ENCODE measurements at regions not wholly inside any gene's neighbourhood (a gene's known extent, or its start where the extent isn't known, plus 50 kb on each side); places are given as distances from the start of the nearest gene placed in this dataset.

DNA sequence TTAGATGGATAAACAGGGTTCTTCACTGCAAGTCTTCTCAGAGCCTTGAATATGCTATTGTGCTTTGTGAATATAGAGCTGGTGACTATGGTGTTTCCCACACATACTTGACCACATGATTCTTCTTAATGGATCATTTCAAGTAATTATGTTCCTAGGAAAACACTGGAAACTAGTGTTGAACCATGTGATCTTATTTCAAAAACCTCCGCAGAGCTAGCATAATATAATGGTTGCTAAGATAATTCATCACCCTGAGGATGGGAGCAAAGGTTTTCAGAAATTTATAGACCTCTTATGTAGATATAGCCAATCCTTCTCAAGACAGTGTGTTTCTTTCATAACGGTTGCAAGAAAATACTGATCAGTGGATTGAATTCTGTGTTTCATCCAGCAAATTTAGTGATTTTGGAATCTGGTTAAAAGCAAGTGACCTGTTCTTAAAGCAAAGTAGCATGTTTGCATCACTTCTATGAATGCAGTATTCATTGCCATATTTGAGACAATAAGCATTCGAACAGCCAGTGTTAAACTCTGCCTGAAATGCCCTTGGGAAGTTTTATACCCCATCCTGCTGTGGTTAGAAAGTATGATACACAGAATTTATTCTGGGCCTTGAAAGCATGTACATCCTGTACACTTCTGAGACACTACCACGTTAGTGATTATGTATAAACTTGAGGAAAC is 341.0 kb upstream of the E2F7 start:
- DNase-seq (ENCODE audit: low spot score) = no peak

DNA sequence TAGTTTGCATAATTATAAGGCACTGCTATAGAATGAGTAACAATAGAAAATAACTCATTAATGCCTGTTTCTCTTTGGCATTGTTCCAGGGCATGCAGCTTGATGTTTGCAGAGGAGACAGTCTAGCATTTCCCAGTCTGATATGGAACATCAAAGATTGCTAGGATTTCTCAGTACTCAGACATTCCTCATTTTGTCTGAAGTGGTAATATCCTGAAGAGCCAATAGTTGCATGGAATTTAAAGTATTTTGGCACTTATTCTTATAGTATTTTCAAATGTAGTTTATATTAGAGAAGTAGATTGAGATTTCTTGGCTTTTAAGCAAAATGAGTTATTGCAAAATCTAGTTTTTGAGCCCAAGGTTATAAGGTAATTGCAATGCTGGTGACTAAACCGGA is 337.3 kb upstream of the E2F7 start:
- no peak for DNase-seq (ENCODE audit: low spot score)

DNA sequence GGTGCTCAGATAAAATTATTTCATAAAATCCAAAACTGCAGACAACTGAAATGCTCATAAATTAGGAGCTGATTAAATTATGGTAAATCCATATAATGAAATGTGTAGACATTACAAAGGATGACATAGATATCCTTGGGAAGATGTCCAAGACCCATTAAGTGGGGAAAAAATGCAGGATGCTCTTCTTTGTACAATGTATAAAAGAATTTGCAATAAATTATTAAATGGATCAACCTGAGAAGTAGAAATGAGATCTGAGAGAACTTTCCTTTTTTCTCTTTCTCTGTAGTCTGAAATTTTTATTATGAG is 336.4 kb upstream of the E2F7 start:
- no peak for DNase-seq (ENCODE audit: low spot score)

DNA sequence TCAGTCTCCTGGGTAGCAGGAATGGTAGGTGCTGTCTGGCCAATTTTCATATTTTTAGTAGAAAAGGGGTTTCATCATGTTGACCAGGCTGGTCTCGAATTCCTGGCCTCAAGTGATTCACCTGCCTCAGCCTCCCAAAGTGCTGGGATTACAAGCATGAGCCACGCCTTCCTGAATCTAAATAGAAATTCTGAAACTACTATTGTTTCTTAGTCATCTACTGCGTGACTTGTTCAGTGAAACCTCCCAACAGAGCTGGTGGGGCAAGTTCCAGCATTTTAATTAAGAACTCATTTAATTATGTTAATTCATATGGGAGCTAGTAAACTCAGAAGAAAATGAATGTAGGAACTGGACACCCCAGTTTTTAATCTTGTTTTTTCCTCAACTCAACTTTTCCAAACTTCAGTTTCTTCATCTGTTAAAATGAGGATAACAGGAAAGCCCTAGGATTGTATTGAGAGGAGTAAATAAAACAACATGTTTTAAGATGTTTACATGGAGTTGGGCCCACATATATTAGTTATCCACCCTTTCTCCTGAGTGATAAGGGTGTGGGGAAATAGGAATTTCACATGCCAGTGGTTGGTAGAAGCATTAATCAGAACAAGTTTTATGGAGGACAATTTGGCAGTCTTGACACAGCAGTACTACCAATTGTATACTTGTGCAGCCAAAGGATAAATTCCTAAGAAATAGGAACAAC is 335.8 kb upstream of the E2F7 start:
- DNase-seq (ENCODE audit: low spot score) = no peak

DNA sequence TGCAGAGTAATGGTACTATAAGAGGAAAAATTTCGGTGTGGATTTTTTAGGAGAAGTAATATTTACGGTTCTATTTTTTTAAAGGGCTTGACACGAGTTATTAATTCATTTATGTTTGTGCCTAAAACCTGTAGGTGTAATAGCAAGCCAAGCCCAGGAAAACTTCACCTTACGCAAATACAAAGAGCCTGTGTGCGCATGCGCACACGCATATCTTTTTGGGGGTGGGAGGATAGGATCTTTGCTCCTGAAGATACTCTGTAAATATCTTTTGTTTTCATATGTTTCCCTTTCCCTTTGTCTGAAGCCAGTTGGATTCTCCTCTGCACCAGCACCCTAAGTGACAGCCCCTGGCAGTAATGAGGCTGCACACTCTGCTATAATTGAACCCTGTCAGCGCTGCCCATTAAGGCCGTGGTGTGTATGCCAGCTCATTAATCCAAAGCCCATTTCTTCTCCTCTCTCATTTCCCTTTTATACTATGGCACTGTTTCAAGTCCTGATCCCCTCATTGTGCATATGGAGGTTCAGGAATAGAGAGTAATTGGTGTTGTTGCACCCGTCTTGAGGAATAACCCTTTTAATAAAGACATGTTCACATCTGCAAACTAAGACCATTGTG is 327.2 kb upstream of the E2F7 start:
- no peak for DNase-seq (ENCODE audit: low spot score)

DNA sequence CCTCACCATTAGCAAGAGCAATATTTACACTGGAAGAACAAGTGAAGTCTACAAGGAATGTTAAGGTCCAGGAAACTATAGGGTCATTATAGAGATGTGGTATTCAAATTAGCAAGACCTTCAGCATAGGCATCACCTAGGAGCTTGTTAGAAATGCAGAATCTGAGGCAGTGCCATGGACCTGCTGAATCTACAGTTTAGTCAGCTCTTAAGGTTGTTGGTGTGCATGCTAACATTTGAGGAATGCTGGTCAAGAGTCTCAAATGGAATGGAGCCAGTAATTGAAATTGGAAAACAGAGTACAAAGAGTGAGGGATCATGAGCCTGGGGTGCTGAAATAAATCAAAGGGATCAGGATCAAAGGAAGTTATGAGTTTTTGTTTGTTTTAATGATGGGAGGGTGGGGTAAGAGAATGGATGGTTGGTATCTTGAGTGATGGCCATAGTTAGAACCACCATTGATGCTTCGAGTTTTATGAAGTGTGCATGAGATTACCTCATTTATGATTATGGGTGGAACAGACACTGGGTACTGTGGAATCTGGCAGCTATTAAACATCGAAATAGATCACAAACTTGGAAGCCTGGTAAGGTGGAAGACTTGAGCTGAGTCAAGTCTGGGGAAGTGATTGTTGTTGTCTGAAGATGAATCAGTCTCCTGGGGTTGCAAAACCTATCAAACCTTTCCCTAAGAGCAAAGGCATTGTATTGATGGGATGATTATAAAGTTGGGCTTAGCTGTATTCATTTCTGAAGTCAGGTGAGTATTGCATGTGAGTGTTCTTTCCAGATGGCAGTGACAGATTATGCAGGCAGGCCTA is 323.3 kb upstream of the E2F7 start:
- no peak for DNase-seq (ENCODE audit: low spot score)

DNA sequence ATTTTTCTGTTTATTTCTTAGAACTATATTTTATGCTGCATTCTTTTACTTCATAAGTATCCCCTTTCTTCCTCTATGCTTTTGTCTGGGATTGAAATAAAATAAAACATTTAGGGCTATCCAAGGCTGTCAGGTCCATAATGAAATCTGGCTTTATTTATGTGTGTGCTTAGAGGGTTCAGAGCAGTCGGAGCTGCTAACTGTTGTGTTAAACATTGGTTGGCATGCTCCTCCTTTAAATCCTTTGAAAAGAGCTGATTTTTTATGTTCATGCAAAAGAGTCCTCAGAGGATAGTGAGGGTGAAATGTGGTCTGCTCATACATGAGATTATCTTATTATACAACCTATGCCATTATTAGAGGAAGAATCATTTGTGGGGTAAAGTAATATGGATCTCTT is 322.3 kb upstream of the E2F7 start:
- no peak for DNase-seq (ENCODE audit: low spot score)

DNA sequence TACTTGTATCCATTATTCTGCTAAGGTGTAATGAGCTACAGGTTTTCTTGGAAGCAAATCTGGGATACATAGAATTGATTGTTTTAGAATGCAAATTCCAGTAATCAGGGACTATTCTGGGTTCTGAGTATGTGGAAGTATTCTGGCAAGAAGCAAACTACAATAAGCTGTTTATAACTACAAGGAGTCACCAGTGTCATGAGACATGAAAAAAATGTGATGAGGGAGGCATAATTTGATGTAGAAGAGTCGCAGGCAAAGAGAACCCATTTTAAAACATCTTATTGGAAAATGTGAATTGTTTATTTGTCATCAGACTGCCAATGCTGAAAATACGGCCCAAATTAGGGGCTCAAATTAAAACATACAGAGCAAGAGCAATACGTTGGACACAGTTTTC is 321.8 kb upstream of the E2F7 start:
- DNase-seq (ENCODE audit: low spot score) = no peak

DNA sequence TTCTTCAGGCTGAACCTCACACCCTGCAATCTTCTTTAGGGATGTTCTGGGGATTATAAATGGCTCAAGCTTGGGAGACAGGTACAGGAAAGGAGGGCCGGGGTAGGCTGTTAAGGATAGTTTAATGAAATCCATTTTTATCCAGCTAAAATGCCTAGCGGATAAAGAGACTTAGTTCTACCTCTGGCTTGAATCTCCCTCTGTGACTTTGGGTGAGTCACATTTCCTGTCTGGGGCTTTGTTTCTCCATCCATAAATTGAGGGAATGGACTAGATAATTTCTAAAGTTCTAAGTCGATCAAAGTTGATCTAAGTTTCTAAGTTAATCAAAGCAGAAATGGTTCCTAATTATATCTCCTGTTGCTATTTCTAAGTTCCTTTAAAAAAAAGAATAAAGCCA is 319.6 kb upstream of the E2F7 start:
- DNase-seq (ENCODE audit: low spot score) = no peak

DNA sequence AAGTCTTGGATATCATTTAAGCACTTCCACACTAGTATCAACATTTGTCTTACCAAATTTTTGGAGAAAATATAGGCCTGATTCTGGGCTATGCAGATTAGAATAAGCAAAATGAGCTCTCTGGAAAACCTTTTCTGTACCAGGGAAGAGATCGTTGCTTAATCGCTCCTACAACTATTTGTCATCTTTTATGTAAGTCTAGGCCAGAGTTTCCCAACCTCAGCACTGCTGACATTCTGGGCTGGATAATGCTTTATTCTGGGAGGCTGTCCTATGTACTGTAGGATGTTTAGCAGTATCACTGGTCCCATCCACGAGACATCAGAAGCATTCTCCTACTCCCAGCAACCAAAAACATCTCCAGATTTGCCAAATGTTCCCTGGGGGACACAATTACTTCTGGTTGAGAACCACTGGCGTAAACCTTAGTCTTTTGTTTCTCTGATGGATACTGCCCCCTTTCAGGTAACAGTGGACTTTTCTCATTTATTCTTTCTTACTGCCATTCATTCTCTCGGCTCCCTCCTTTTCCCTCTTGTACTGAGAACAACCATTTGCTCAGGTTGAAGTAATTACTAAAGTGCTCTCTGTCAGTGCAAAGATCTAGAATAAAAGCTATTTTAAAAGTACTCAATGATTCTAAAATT is 316.9 kb upstream of the E2F7 start:
- DNase-seq (ENCODE audit: low spot score) = no peak

DNA sequence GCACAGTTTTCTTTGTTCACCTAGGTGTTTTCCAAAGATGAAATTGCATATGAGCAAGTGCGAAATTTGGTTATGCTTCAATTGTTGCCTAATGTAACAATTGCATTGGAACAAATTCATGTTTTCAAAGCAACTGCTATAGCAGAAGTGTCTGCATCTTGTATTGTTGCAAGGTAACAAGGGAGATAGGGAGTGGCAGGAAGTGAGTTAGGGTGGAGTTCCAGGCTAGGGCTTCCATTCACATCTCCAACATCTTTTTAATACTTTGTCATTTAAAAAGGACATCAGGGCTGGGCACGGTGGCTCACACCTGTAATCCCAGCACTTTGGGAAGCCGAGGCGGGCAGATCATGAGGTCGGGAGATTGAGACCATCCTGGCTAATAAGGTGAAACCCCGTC is 312.3 kb upstream of the E2F7 start:
- no peak for DNase-seq (ENCODE audit: low spot score)

DNA sequence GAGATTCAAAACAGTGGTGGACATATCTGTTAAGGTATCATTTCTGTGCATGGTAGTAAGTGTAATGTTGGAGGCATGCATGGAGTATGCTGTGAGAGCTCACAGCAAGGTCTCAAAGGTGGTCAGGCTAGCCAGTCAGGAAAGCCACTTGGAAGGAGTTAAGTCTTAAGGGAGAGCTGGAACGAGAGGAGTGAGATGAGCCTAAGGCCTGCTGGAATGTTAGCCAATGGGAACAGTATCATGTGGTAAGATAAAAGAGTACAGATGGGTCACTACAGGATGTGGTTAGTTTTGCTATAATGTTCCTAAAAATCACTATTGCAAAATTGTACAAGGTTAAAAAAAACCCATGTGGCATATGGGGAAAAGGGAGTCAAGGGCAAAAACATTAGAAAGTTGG is 311.7 kb upstream of the E2F7 start:
- no peak for DNase-seq (ENCODE audit: low spot score)

DNA sequence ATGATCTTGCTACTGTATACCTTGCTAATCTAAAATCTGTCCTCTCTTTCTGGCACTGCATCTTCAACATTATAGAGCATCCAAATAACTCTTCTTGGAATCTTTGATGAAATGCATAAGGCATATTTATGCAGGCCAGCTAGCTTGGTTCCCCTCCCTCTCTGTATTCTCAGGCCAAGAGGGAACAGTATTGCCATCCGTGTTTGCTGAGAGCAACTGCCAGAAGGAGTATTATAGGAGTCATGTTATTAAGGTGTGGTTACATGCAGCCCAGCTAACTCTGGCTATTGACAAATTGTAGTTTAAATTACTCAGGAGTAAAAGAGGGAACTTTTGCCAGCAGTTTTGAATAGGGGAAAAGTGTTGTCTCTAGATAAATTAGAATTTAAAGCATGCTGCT is 309.3 kb upstream of the E2F7 start:
- DNase-seq (ENCODE audit: low spot score) = no peak

DNA sequence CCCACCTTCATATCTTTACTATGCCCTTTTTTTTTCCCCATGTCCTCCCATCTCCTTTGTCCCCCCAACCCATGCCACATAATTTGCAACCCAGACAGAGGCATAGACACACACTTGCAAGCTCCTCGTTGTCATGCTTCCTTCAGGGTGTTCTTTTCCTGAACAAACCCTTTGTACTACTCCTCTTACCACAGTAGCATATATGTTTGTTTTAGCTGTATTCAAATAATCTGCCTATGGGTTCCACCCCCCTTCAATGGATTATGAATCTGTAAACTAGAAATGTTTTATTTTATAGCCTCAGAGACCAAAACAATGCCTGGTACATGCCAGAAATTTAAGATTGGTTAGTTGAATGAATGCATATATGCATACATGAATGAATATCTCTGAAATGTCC is 307.1 kb upstream of the E2F7 start:
- DNase-seq (ENCODE audit: low spot score) = no peak

DNA sequence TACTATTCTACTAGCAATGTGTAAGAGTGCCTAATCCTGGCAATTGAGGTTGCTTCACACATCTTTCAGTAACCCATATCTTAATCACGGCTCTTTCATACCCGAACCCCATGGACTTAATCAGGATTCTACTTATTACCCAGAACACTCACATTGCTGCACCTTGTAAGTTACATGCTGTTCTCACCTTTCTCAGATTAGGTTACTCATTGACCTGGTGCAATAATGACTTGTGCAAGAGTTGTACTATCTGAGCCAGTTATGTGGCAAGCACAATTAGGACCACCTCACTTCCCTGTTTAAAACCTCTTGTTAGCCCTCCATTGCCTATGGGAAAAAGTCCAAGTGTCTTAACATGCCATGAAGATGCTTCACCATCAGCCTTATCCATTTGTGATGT is 306.7 kb upstream of the E2F7 start:
- DNase-seq (ENCODE audit: low spot score) = no peak

DNA sequence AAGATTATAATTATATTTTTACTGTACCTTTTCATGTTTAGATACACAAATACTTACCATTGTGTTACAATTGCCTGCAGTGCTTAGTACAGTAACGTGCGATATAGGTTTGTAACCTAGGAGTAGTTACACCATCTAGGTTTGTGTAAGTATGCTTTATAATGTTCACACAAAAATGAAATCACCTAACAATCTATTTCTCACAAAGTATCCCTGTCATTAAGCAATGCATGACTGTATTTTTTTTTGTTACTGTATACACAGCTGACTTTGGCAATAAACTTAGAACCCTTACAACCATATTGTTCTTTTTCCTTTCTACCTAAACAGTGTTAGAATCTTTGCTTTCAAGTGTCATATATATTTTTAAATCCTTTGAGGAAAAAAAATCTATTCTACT is 303.0 kb upstream of the E2F7 start:
- no peak for DNase-seq (ENCODE audit: low spot score)

DNA sequence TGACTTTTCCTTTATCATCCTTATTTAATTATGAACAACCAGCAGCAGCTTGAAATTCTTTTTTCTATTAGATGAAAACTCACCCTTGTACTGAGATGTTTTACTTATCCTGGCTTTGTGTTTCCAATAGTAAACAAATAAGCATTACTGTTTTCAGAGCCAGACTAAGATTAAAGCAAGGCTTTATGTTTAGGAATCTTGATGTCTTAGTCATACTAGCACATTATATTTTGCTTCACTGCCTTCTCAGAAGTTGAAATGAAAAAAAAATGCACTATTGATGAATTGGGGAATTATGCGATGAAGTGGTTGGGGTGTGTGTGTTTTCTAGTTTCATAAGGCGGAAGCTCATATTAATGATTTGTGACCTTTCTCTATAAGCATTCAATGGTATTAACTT is 301.2 kb upstream of the E2F7 start:
- no peak for DNase-seq (ENCODE audit: low spot score)

DNA sequence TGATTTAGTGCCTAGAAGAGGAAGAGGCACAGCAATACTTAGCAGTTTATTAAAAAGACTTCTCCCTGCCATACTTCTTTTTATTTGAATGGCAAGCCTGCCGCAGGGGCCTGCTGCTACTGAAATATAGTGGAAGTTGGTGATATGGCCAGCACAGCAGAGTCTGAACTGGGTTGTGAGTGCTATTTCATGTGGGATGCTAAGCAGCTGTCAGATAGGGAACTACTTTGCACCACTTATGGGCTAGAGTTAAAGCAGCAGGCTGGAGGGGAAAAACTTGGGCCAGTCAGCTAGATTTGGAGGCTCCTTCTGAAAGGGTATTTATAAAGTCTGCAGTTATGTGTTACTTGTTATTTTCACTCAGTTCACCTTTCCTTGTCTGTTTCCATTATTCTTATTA is 299.0 kb upstream of the E2F7 start:
- DNase-seq (ENCODE audit: low spot score) = no peak

DNA sequence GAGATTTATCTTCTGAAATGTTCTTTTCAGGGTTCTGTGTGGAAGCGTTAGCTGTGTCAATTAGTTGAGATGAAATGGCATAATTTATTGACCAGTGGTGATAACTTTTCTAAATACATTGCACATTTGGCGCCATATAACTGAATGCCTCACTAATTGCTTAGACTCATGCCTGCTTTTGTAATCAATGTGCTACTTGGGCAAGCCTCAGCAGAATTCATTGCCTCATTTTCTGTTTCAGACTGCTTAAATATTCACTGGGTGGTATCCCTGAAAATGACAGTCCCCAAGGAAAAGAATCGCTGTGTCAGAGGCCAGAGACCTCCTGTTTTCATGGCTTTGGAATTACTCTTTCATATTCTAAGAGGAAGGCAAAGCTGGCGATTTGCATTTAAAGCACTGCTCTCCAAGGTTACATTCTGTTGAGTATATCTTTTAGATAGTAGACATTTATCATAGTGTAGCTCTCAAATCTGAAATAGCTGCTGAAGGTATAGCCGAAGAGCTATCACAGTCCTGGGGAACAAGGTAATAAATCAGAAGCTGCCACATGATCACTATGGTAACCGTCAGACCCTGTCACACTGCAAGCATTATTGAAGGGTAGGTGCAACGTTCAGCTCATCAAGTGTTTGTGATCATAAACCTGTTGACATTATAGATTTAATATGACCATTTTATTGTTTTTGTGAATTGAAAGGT is 297.3 kb upstream of the E2F7 start:
- no peak for DNase-seq (ENCODE audit: low spot score)

DNA sequence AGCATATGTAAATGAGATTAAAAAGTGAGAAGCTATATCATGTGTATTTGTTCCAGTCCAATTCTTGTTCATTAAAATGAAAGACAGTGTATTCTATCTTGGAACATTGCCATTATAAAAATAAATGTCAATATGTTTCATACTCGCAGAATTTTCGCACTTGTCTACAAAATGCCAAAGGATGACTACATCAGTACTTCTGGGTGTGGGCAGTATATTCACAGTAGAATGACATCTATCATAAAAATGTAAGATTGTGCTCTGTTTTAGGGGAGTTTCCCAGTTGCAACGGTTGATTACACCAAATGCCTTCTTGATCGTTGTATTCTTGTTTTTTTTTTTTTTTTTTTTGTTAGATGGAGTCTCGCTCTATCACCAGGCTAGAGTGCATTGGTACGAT is 292.3 kb upstream of the E2F7 start:
- no peak for DNase-seq (ENCODE audit: low spot score)

DNA sequence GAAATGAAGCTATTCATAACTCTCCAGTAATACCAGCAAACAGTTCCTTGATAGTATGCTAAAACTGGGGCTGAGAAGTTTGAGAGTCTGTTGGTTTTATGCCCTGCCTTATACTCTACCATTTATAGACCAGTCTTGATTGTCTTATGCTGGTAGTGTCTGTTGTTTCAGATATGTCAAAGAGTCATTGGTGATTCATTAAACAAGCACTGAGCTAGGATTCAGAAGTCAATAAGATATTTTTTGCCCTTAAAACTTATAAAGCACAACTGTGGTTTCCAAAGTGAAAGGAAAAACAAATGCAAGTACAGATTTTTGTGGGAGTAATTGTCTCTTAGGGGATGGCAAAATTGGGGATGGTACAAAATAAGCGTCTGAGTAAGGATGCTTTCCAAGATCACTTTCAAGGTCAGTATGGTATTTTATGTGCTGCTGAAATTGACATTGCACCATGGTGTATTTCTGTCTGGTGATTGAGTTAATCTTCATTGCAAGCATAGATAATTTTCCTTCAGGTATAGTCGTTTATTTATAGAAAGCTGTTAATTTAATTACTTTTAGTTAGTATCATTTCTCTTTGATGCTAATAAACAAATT is 289.5 kb upstream of the E2F7 start:
- DNase-seq (ENCODE audit: low spot score) = no peak

DNA sequence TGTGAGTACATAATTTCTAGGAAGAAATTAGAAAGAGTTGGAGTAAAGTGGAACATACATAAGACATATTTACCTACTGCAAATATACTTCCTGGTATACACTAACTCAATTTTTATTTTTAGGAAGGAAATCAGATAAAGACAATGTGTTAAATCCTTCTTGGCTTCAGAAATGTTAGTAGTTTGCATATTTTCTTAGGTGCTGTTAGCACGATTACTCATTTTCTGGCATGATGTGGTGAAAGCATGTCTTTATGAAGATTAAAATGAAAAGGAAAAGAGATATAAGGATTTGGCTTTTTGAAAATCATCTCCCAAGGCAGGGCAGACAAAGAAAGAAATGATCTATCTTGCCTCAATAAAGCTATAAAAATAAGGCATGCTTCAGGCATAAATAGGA is 287.6 kb upstream of the E2F7 start:
- no peak for DNase-seq (ENCODE audit: low spot score)

Measured in HuH-7.5 (cell line).